ENCODE measurements at regions not wholly inside any gene's neighbourhood (a gene's known extent, or its start where the extent isn't known, plus 50 kb on each side); places are given as distances from the start of the nearest gene placed in this dataset.

DNA sequence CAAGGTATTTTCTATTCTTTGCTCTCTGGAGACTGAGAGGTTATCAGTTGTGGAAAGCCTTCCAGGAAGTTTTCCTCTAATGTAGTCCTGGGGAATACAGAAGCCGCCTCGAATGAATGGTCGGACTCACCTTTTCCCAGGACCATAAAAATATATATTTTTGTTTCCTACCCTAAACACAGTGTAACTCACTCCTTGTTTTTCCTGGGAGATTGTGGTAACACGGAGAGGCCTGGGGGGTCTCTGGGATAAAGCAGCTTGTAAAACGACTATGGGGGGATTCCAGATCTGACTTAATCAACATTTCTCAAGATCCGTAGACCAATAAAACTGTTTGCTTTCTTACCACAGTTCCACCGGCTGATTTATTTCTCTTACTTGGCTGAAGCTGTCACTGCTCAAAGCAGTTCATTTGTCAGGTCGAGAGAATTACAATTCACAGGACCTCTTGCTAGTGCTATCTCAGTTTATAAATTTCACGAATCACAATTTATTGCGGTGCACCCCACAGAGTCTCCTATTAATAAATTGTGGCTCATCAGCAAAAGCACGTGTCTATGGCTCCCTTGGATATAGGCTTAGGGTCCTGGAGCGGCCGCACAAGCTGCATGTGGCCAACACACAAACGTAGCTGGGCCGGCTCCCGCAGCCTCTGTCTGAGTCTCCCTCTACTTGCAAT is 176.3 kb upstream of the BMPER start:
- TF ChIP-seq, protein P1, sequence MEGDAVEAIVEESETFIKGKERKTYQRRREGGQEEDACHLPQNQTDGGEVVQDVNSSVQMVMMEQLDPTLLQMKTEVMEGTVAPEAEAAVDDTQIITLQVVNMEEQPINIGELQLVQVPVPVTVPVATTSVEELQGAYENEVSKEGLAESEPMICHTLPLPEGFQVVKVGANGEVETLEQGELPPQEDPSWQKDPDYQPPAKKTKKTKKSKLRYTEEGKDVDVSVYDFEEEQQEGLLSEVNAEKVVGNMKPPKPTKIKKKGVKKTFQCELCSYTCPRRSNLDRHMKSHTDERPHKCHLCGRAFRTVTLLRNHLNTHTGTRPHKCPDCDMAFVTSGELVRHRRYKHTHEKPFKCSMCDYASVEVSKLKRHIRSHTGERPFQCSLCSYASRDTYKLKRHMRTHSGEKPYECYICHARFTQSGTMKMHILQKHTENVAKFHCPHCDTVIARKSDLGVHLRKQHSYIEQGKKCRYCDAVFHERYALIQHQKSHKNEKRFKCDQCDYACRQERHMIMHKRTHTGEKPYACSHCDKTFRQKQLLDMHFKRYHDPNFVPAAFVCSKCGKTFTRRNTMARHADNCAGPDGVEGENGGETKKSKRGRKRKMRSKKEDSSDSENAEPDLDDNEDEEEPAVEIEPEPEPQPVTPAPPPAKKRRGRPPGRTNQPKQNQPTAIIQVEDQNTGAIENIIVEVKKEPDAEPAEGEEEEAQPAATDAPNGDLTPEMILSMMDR (IDR thresholded peaks at IDR 0.05) = no peak
- no peak for TF ChIP-seq POLR2A (IDR thresholded peaks at IDR 0.05)

Data from suprapubic skin (tissue), 3 donors.